Spleen (tissue), 7 donors: ENCODE measurements at regions not wholly inside any gene's neighbourhood (a gene's known extent, or its start where the extent isn't known, plus 50 kb on each side); places are given as distances from the start of the nearest gene placed in this dataset.

ENCODE experiments used
- POLR2A ChIP-seq, 3 donors: fragments of 450-650 bp; IDR thresholded peaks; one replicate each; pipeline ENCODE4 v1.5.1; 2017; ENCODE audit warnings: antibody characterized with exemption in 3 of 3, mild to moderate bottlenecking in 1 of 3
- POLR2AphosphoS5 ChIP-seq, 3 donors: sonication (generic); formaldehyde crosslinking; IDR thresholded peaks; one replicate each; pipeline ENCODE4 v1.5.1; 2017; ENCODE audit warnings: antibody characterized with exemption in 3 of 3
- TF ChIP-seq, protein P1 (sequence below), 11 experiments: fragments of 200-600 bp in 7 of 11; fragments of 450-650 bp in 4 of 11; sonication (generic) in 4 of 11; IDR thresholded peaks in 8 of 11; conservative IDR thresholded peaks in 3 of 11; 1 replicate in 7 of 11; 2 replicates in 4 of 11; pipeline versions ENCODE4 v1.4.0 to v1.8.0; 2016 to 2021; ENCODE audit warnings: antibody characterized with exemption in 11 of 11, inconsistent platforms in 4 of 11, mild to moderate bottlenecking in 1 of 11
- donor health status: DM: no; HTN: no; CAD: no; lungs with moderate emphysema.
- donor health status: DM: no; HTN: no; CAD: no.
- donor health status: DM: no; HTN: no; CAD: no.

DNA sequence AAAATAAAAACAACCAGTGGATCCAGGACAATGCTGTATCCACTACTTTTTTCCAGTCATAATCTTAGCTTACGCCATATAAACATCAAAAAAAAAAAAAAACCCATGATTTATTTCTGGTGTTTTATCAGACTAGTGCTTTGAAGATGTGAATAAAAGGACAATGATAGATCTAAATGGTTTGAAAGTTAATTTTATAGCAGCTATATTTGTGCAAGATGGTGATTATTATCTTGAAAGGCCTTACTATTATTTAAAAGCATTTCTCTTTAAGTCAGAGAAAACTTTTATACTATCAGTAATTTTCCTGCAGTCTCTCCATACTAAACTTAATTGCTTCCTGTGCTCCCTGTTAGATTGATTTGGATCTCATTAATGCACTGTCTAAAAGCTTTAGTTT, 670.3 kb downstream of the TBL1XR1 start:
- TF ChIP-seq, protein P1, sequence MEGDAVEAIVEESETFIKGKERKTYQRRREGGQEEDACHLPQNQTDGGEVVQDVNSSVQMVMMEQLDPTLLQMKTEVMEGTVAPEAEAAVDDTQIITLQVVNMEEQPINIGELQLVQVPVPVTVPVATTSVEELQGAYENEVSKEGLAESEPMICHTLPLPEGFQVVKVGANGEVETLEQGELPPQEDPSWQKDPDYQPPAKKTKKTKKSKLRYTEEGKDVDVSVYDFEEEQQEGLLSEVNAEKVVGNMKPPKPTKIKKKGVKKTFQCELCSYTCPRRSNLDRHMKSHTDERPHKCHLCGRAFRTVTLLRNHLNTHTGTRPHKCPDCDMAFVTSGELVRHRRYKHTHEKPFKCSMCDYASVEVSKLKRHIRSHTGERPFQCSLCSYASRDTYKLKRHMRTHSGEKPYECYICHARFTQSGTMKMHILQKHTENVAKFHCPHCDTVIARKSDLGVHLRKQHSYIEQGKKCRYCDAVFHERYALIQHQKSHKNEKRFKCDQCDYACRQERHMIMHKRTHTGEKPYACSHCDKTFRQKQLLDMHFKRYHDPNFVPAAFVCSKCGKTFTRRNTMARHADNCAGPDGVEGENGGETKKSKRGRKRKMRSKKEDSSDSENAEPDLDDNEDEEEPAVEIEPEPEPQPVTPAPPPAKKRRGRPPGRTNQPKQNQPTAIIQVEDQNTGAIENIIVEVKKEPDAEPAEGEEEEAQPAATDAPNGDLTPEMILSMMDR (IDR thresholded peaks at IDR 0.05 in 8 of 11, conservative IDR thresholded peaks at IDR 0.05 in 3 of 11), result no peak
- TF ChIP-seq POLR2AphosphoS5 (IDR thresholded peaks at IDR 0.05) (no peak), POLR2A (IDR thresholded peaks at IDR 0.05) (no peak)
